DLD1 (cell line): ENCODE measurements at regions not wholly inside any gene's neighbourhood (a gene's known extent, or its start where the extent isn't known, plus 50 kb on each side); places are given as distances from the start of the nearest gene placed in this dataset.
"Not testable (repeated sequence)": the region's sequence is repeated elsewhere in the genome, so short reads cannot be mapped to it uniquely, and the experiment has no call there.

Source experiments
- in situ Hi-C: cut with HindIII; loops from 2 replicates; pipeline ENCODE4 v1.10.0; 2017; ENCODE audit warnings: low sequenced_read_pairs

- in situ Hi-C loops, result no loop called here
These were observed 149.3 kb upstream of the TGFBR2 start for GRCh38 chr3:30457081-30457480.

DNA sequence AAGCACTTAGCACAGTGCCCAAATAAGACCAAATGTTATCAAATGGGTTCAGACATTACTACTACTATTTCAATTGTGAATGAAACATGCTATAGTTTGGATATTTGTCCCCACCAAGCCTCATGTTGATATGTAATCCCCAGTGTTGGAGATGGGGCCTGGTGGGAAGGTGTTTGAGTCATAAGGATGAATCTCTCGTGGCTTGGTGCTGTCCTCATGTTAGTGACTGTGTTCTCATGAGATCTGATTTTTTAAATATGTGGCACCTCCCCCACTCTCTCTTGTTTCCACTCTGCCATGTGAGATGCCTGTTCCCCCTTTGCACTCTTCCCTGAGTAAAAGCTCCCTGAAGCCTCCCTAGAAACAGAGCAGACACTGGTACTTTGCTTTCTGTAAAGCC lies 148.7 kb upstream of the TGFBR2 start:
- in situ Hi-C loops, result no loop called here

GRCh38 chr3:30458376-30459171 lies 147.8 kb upstream of the TGFBR2 start:
- in situ Hi-C loops, result no loop called here

DNA sequence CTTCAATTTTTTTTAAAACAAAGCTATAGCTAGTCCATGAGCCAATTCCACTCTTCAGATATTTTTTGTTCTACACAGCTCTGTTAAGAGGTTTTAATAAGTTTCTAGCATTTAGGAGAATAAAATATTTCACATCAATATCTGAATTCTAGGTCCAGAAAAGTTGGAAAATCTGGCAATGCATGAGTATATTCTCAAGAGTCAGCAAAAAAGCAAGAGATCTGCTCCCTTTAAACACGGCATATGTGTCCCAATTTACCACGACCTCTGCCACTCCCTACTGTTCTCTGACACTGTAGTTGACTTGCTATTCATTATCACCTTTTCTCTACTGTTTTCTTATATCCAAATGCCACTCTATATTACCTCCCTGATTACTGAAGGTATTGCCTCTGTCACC lies 145.1 kb upstream of the TGFBR2 start:
- in situ Hi-C loops, result no loop called here

- in situ Hi-C loops, result no loop called here
These were observed 143.5 kb upstream of the TGFBR2 start for GRCh38 chr3:30462721-30463470.

- in situ Hi-C loops, result no loop called here
These were observed 142.0 kb upstream of the TGFBR2 start for GRCh38 chr3:30464381-30464780.

- in situ Hi-C loops, result no loop called here
These were observed 140.9 kb upstream of the TGFBR2 start for GRCh38 chr3:30465454-30465853.

- in situ Hi-C loops, result no loop called here
These were observed 138.7 kb upstream of the TGFBR2 start for GRCh38 chr3:30467596-30468238.

DNA sequence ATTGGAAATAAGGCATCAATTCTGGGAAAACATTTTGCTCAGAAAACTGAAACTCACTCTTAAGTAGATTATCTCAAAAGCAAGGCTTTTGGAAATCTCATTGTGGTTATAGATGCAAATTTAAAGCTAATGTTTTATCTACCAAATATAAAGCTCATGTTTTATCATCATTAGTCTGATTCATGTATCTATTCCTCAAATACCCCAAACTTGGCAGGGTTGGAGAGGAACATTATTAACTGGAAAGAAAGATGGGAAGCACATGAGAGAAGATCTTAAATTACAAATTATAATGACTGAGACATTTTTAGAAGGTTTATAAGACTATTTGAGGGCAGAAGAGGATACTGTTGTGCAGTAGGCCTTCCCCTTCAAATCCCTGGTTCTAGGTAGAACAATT lies 137.3 kb upstream of the TGFBR2 start:
- in situ Hi-C loops, result no loop called here

GRCh38 chr3:30470496-30470895 lies 135.9 kb upstream of the TGFBR2 start:
- in situ Hi-C loops, result no loop called here

GRCh38 chr3:30471066-30471465 lies 135.3 kb upstream of the TGFBR2 start:
- in situ Hi-C loops, result no loop called here

GRCh38 chr3:30471796-30472489 lies 134.5 kb upstream of the TGFBR2 start:
- in situ Hi-C loops, result no loop called here

GRCh38 chr3:30473374-30474051 lies 132.9 kb upstream of the TGFBR2 start:
- in situ Hi-C loops, result no loop called here

DNA sequence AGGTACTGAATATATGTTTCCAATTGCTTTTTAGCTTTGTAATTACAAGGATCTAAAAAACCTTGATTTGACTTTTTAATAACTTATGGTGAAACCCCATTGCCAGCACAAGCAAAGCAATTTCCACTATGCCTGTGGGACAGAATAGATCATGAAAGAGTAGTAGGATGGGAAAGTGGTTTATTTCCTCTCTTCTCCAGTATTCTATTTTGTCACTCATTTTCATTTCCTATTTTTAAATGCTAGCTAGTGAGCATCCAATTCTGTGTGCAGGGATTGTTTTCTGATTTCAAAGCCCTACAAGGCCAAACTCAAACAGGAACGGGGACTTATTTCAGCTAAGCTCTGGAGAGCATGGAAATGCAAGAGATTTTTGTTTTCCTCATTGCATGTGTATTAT lies 132.0 kb upstream of the TGFBR2 start:
- in situ Hi-C loops, result no loop called here

DNA sequence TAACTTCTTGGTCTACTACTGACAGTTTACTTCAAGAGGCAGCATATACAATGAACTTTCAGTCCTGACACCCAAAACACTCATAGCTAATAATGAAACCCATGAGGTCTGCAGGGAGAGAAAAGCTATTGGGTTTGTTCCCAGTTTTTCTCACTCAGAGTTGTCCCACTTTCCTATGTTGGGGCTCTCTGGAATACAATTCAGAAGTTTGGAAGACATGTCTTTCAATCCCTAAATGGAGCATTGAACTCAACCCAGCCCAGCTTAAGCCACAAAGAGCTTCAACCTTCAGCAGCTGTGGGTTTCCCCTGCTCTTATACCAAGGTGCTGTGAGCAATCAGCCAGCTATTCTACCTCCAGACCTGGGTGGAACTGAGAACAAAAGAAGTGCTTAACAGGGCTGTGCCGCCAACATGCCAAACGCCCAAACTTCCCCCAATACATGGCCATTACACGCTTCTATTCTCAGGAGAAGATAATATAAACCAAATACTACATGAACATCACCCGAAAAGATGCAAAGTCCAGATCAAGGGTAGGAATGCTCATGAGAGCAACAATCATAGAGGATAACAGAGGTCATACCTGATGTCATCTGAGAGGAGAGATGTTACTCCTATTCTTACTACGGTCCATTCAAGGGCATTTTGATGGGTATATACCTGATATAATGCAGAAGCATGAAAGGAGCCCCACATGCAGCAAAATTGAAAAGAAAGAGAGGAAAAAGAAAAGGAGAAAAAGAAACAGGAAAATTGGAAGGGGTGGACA lies 131.2 kb upstream of the TGFBR2 start:
- in situ Hi-C loops, result no loop called here

GRCh38 chr3:30475809-30476178 lies 130.6 kb upstream of the TGFBR2 start:
- in situ Hi-C loops, result no loop called here

DNA sequence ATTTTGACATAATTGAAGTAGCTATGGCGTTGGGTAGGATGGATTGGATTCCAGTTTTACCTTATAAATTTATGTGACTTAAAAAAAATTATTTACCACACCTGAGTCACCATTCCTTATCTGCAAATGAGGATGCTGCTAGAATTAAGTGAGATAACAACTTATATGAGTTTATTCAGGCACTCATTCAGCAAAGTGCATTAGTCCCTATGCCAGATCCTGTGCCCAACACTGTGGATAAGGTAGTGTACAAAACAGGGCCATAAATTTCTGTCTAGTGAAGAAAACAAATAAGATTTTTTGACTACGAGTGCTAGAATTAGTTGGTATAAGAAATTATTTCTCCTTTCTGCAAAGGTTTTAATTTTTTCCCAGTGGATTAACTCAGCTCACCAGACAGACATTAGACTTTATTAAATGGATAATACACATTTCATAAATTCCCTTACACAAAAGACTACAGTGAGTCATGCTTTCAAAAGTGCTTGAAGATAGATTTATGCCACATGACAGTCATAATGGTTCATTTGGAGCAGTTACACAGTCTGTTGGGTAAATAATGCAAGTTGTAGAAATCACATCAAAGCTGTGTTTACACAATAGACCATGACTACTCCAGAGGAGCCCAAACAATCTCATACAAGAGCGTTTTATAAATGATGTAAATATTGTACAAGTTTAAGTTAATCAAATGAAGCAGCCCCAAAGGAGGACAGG lies 129.9 kb upstream of the TGFBR2 start:
- in situ Hi-C loops, result no loop called here

DNA sequence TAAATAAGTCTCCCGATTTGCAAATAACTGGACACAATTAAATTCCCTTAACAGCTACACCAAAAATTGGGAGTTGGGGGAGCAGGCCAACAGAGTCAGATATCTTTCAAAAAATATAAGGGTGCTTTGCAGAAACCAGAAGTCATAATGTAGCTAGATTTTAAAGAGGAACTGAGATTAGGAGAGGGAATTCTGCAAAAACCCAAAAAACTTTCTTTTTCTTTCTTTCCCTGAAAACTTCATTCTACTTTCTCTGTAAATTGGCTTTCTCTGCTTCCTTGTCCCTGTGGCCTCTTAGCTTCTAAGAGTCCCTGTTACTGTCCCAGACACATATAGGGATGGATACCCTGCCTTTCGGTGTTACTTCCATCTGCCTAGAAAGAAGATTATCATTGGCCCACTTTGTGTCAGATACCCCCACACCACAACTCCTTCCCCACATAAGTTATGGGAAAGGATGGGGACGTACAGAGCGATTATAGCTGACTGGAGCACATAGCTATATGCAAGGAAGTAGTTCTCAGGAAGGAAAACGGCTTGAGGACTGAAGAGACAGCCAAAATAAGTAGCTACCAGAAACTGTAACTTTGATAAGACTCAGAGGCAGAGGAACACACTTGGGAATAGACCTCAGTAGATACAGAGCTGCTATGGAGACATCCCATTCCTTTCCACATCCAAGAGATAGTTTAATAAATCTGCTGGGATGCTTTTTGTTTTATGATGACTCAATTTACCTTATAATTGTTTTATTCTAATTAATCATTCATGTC lies 129.1 kb upstream of the TGFBR2 start:
- in situ Hi-C loops, result no loop called here

DNA sequence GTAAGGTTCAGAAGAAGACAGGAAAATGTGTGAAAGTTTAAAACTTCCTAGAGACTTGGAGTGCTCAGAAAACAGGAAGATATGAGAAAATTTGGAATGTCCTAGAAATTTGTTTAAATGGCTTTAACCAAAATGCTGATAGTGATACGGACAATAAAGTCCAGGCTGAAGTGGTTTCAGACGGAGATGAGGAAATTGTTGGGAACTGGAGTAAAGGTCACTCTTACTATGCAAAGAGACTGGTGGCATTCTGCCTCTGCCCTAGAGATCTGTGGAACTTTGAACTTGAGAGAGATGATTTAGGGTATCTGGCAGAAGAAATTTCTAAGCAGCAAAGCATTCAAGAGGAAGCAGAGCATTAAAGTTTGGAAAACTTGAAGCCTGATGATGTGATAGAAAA lies 126.7 kb upstream of the TGFBR2 start:
- in situ Hi-C loops, result not testable (repeated sequence)
